T-helper 17 cell (primary cell): ENCODE measurements at regions not wholly inside any gene's neighbourhood (a gene's known extent, or its start where the extent isn't known, plus 50 kb on each side); places are given as distances from the start of the nearest gene placed in this dataset.

Experiments used
- ATAC-seq: fragments of 150-1000 bp; cut with Tn5 transposase; 2 replicates; pipeline ENCODE4 v1.10.0; 2021; ENCODE audit warnings: mild to moderate bottlenecking, moderate library complexity
- DNase-seq, 3 donors: peaks; one replicate each; pipeline versions ENCODE4 v3.0.0 to v3.0.0-alpha.2; 2020 to 2021
- H3K9me3 ChIP-seq: one replicate; pipeline ENCODE4 v1.7.0; 2013; ENCODE audit warnings: low read length, mild to moderate bottlenecking; ENCODE audit not compliant: control insufficient read depth, poor library complexity, severe bottlenecking
- H3K27ac Mint-ChIP-seq: one replicate; pipeline ENCODE4 v1.8.0; 2022; ENCODE audit warnings: mild to moderate bottlenecking, moderate library complexity, mixed read lengths
- H3K27me3 Mint-ChIP-seq: one replicate; pipeline ENCODE4 v1.8.0; 2022; ENCODE audit warnings: mixed read lengths
- H3K36me3 Mint-ChIP-seq: one replicate; pipeline ENCODE4 v1.8.0; 2022; ENCODE audit warnings: low read depth, mixed read lengths
- H3K4me1 Mint-ChIP-seq: one replicate; pipeline ENCODE4 v1.8.0; 2022; ENCODE audit warnings: mild to moderate bottlenecking, mixed read lengths
- H3K4me3 Mint-ChIP-seq: one replicate; pipeline ENCODE4 v1.8.0; 2022; ENCODE audit warnings: mild to moderate bottlenecking, moderate library complexity, mixed read lengths

- H3K9me3 ChIP-seq = no peaks in the 10 kb centered on the region
- Mint-ChIP-seq H3K27me3 (peaks cover 28% of the 10 kb centered on the region), H3K4me1 (no peaks in the 10 kb centered on the region), H3K27ac (no peak overlapping the region), H3K36me3 (no peaks in the 10 kb centered on the region), H3K4me3 (no peak overlapping the region)
- no peak for ATAC-seq
- no peak for DNase-seq
These were observed 50.8 kb upstream of the KCNJ6 start for GRCh38 chr21:37967036-37967435.

- H3K4me1 Mint-ChIP-seq = no peaks in the 10 kb centered on the region
- H3K27ac Mint-ChIP-seq = no peak overlapping the region
- ATAC-seq (no peak), DNase-seq (no peak)
- no peaks in the 10 kb centered on the region for H3K9me3 ChIP-seq
- H3K27me3 Mint-ChIP-seq = peaks cover 32% of the 10 kb centered on the region
- peaks cover 2% of the 10 kb centered on the region for H3K36me3 Mint-ChIP-seq
- H3K4me3 Mint-ChIP-seq = no peak overlapping the region
These were observed 52.5 kb upstream of the KCNJ6 start for GRCh38 chr21:37968744-37969143.

- ATAC-seq = no peak
- H3K27ac Mint-ChIP-seq = no peak overlapping the region
- no peaks in the 10 kb centered on the region for H3K4me1 Mint-ChIP-seq
- no peak overlapping the region for H3K4me3 Mint-ChIP-seq
- H3K27me3 Mint-ChIP-seq = peaks cover 31% of the 10 kb centered on the region
- no peak for DNase-seq
- H3K36me3 Mint-ChIP-seq = peaks cover 2% of the 10 kb centered on the region
- H3K9me3 ChIP-seq = no peaks in the 10 kb centered on the region
These were observed 54.3 kb upstream of the KCNJ6 start for GRCh38 chr21:37970548-37970947.

- no peaks in the 10 kb centered on the region for H3K9me3 ChIP-seq
- no peak for DNase-seq
- no peak for ATAC-seq
- peaks cover 2% of the 10 kb centered on the region for H3K36me3 Mint-ChIP-seq
- H3K4me3 Mint-ChIP-seq = no peak overlapping the region
- H3K27me3 Mint-ChIP-seq = peaks cover 27% of the 10 kb centered on the region
- no peaks in the 10 kb centered on the region for H3K4me1 Mint-ChIP-seq
- no peak overlapping the region for H3K27ac Mint-ChIP-seq
These were observed 55.2 kb upstream of the KCNJ6 start for GRCh38 chr21:37971390-37971950.

GRCh38 chr21:37974081-37974480 is 57.8 kb upstream of the KCNJ6 start:
- Mint-ChIP-seq H3K4me3 (no peak overlapping the region), H3K27me3 (peaks cover 18% of the 10 kb centered on the region), H3K4me1 (no peaks in the 10 kb centered on the region), H3K36me3 (peaks cover 2% of the 10 kb centered on the region), H3K27ac (no peak overlapping the region)
- DNase-seq = no peak
- no peak for ATAC-seq
- H3K9me3 ChIP-seq = no peaks in the 10 kb centered on the region

- Mint-ChIP-seq H3K27ac (no peak overlapping the region), H3K36me3 (no peaks in the 10 kb centered on the region), H3K4me1 (no peaks in the 10 kb centered on the region), H3K27me3 (peaks cover 4% of the 10 kb centered on the region), H3K4me3 (no peak overlapping the region)
- DNase-seq (no peak), ATAC-seq (no peak)
- H3K9me3 ChIP-seq = no peaks in the 10 kb centered on the region
These were observed 66.5 kb upstream of the KCNJ6 start for GRCh38 chr21:37982496-37983318.

GRCh38 chr21:37983336-37984095 is 67.3 kb upstream of the KCNJ6 start:
- Mint-ChIP-seq H3K27me3 (peaks cover 7% of the 10 kb centered on the region), H3K4me3 (no peak overlapping the region), H3K36me3 (no peaks in the 10 kb centered on the region), H3K4me1 (no peaks in the 10 kb centered on the region), H3K27ac (no peak overlapping the region)
- no peaks in the 10 kb centered on the region for H3K9me3 ChIP-seq
- ATAC-seq = no peak
- DNase-seq = no peak

GRCh38 chr21:37984416-37984815 is 68.2 kb upstream of the KCNJ6 start:
- Mint-ChIP-seq H3K4me3 (no peak overlapping the region), H3K36me3 (no peaks in the 10 kb centered on the region), H3K27me3 (peaks cover 7% of the 10 kb centered on the region), H3K4me1 (no peaks in the 10 kb centered on the region), H3K27ac (no peak overlapping the region)
- ATAC-seq (no peak), DNase-seq (no peak)
- no peaks in the 10 kb centered on the region for H3K9me3 ChIP-seq

GRCh38 chr21:37986000-37986399 is 69.7 kb upstream of the KCNJ6 start:
- no peak for ATAC-seq
- H3K4me3 Mint-ChIP-seq = no peak overlapping the region

GRCh38 chr21:37986751-37987399 is 70.6 kb upstream of the KCNJ6 start:
- Mint-ChIP-seq H3K27me3 (peaks cover 17% of the 10 kb centered on the region), H3K4me1 (no peaks in the 10 kb centered on the region), H3K36me3 (no peaks in the 10 kb centered on the region), H3K4me3 (no peak overlapping the region), H3K27ac (no peak overlapping the region)
- DNase-seq (no peak), ATAC-seq (no peak)
- H3K9me3 ChIP-seq = no peaks in the 10 kb centered on the region

More at GRCh38 chr21:37986000-37986399, 69.7 kb upstream of the KCNJ6 start:
- Mint-ChIP-seq H3K27me3 (peaks cover 13% of the 10 kb centered on the region), H3K27ac (no peak overlapping the region), H3K36me3 (no peaks in the 10 kb centered on the region), H3K4me1 (no peaks in the 10 kb centered on the region)
- no peak for DNase-seq
- H3K9me3 ChIP-seq = no peaks in the 10 kb centered on the region

GRCh38 chr21:37987668-37988067 is 71.4 kb upstream of the KCNJ6 start:
- H3K36me3 Mint-ChIP-seq = no peaks in the 10 kb centered on the region
- H3K9me3 ChIP-seq = no peaks in the 10 kb centered on the region
- peaks cover 25% of the 10 kb centered on the region for H3K27me3 Mint-ChIP-seq
- ATAC-seq = no peak
- H3K4me1 Mint-ChIP-seq = no peaks in the 10 kb centered on the region
- H3K4me3 Mint-ChIP-seq = no peak overlapping the region
- DNase-seq = no peak
- no peak overlapping the region for H3K27ac Mint-ChIP-seq

- Mint-ChIP-seq H3K36me3 (no peaks in the 10 kb centered on the region), H3K4me3 (no peak overlapping the region), H3K4me1 (no peaks in the 10 kb centered on the region), H3K27me3 (peaks cover 33% of the 10 kb centered on the region), H3K27ac (no peak overlapping the region)
- no peak for DNase-seq
- H3K9me3 ChIP-seq = no peaks in the 10 kb centered on the region
- ATAC-seq = no peak
These were observed 76.8 kb upstream of the KCNJ6 start for GRCh38 chr21:37993071-37993470.

- H3K4me1 Mint-ChIP-seq = no peaks in the 10 kb centered on the region
- no peak for DNase-seq
- peaks cover 36% of the 10 kb centered on the region for H3K27me3 Mint-ChIP-seq
- ATAC-seq = no peak
- H3K27ac Mint-ChIP-seq = no peak overlapping the region
- H3K9me3 ChIP-seq = no peaks in the 10 kb centered on the region
- H3K36me3 Mint-ChIP-seq = no peaks in the 10 kb centered on the region
- H3K4me3 Mint-ChIP-seq = no peak overlapping the region
These were observed 78.0 kb upstream of the KCNJ6 start for GRCh38 chr21:37994211-37994610.
